Activated naive CD8-positive, alpha-beta T cell treated with anti-CD3 and anti-CD28 coated beads, Interleukin-2, amount 10 ng/mL, durations not matched to agents 7 days and 5 days (primary cell): ENCODE measurements at regions not wholly inside any gene's neighbourhood (a gene's known extent, or its start where the extent isn't known, plus 50 kb on each side); places are given as distances from the start of the nearest gene placed in this dataset.
A peak's percentile ranks its signal among the peaks of the same experiment; 100 is the strongest.

Source experiments
- ATAC-seq: fragments of 150-1000 bp; cut with Tn5 transposase; one replicate; pipeline ENCODE4 v1.10.0; 2021; ENCODE audit warnings: low read depth, moderate library complexity
- POLR2A ChIA-PET: fragments of 350-600 bp; sonication (Branson Sonifier 250); formaldehyde crosslinking; loops from one replicate; lab custom pipeline; 2021; ENCODE audit warnings: antibody characterized with exemption; lab: Charles Lee
- DNase-seq: peaks from one replicate; pipeline ENCODE4 v3.0.0; 2021
- H3K27ac Mint-ChIP-seq: one replicate; pipeline ENCODE4 v1.8.0; 2022; ENCODE audit warnings: mild to moderate bottlenecking, mixed read lengths
- H3K27me3 Mint-ChIP-seq: one replicate; pipeline ENCODE4 v1.8.0; 2022; ENCODE audit warnings: mild to moderate bottlenecking, moderate library complexity, mixed read lengths
- H3K36me3 Mint-ChIP-seq: one replicate; pipeline ENCODE4 v1.8.0; 2021; ENCODE audit warnings: mild to moderate bottlenecking, mixed read lengths
- H3K4me1 Mint-ChIP-seq: one replicate; pipeline ENCODE4 v1.8.0; 2021; ENCODE audit warnings: mixed read lengths
- H3K4me3 Mint-ChIP-seq: one replicate; pipeline ENCODE4 v1.8.0; 2022; ENCODE audit warnings: mild to moderate bottlenecking, moderate library complexity, mixed read lengths
- H3K9me3 Mint-ChIP-seq: one replicate; pipeline ENCODE4 v1.8.0; 2021; ENCODE audit warnings: mixed read lengths

DNA sequence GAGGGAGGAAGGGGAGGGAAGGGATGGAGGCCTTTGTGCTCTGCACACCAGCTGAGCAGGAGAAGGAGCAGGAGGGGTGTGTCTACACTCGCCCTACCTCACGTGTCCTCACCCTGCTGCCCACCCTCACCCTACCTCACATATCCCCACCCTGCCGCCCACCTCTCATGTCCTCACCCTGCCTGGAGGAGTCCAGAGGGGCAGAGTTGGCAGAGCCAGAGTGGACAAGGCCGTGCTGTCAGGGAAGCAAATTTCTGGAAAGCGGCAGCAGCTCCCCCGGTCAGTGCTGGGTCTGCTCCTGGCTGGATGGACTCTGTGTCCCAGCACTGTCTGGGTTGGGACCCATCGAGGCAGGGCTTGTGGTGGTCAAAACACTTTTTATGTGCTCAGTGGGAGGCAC is 799.6 kb downstream of the BRD1 start:
- no peak overlapping the region for H3K4me3 Mint-ChIP-seq
- POLR2A ChIA-PET, result no interaction called here
- DNase-seq, result no peak

DNA sequence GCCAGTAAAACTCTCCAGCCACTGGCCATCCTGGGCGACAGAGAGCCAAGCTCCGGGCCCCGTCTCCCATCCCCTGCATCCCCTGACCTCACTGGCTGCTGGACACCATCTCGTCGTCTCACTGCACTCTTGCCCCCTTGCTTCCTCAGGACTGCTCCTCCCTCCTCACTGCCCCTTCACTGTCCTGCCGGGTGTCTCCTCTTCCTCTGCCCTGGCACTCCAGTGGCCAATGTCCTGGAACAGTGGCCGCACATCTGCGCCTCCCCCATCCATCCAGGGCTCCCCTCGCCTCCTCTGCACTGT is 800.4 kb downstream of the BRD1 start:
- POLR2A ChIA-PET, result no interaction called here
- Mint-ChIP-seq H3K4me3 (no peak overlapping the region), H3K4me1 (no peaks in the 10 kb centered on the region), H3K9me3 (no peaks in the 10 kb centered on the region), H3K27ac (no peak overlapping the region), H3K36me3 (no peaks in the 10 kb centered on the region), H3K27me3 (no peaks in the 10 kb centered on the region)
- DNase-seq (no peak), ATAC-seq (no peak)

More for the DNA sequence above, 799.6 kb downstream of the BRD1 start:
- Mint-ChIP-seq H3K9me3 (no peaks in the 10 kb centered on the region), H3K27me3 (no peaks in the 10 kb centered on the region), H3K27ac (no peak overlapping the region), H3K36me3 (no peaks in the 10 kb centered on the region), H3K4me1 (no peaks in the 10 kb centered on the region)
- ATAC-seq, result no peak

DNA sequence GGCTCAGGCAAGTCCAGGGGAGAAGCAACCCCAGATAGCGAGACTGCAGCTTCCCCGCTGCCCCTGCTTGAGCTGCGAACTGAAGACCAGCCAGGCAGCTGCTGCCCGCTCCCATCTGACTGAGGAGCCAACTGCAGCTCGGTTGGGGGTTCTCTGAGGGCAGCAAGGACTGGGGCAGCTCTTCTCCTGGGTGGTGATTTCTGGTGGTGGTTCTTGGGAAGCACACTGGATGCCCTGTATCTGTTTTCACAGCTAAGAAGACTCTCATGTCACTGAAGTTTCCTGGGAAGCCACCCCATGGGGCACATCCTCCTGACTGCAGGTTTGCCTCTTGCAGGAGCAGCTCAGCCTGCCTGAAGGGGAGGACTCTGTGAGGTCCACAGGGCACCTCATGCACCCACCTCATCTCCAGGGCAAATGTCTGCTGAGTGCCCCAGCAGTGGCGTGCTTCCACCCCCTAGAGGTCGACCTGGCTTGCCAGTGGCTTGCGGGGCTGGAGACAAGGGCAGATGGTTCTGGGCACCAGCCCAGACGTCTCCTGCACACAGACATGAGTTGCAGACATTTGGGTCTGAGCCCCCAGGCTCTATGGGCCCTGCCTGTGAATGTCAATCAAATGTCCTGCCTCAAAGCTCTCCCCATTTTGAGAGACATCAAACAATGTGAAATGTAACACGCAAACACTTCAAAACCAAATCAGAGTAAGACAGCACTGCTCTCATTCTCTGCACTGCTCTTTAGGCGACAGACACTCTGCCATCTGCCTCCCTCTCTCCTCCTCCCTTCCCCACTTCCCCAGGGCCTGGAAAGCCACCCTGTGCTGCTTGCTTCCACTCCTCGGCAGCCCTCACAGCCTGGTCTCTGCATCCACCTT is 800.9 kb downstream of the BRD1 start:
- Mint-ChIP-seq H3K9me3 (no peaks in the 10 kb centered on the region), H3K27me3 (no peaks in the 10 kb centered on the region), H3K27ac (no peak overlapping the region), H3K4me3 (no peak overlapping the region), H3K4me1 (no peaks in the 10 kb centered on the region), H3K36me3 (no peaks in the 10 kb centered on the region)
- no peak for ATAC-seq
- POLR2A ChIA-PET, result no interaction called here
- DNase-seq, result no peak

DNA sequence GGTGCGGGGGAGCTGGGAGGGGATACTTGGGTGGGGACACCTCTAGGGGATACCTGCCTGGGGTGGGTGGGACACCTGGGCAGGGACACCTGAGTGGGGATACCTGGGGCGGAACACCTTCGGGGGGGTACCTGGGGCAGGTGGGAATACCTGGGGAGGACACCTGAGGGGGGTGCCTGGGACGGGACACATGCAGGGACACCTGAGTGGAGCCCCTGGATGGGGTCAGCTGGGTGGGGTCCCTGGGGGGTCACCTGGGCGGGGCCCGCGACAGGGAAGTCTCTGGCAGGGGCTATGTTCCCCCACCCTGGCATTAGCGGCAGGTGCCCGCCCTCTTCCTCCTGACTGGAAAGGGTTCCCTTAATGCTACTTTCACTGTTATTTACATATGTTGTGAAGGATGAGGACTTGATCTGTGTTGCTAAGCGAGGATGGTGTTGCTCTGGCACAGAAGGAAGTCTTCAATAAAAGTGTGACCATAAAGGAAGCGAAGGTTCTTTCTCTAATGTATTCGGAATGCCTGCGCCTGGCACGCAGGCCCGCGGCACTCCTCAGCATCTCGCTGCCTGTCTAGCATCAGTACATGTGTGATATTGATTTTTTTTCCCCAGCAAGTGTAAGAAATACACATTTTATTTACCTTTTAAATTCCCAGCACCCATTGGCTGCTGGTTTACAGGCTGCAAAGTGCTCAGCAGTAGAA is 801.7 kb downstream of the BRD1 start:
- no peaks in the 10 kb centered on the region for H3K36me3 Mint-ChIP-seq
- no peak overlapping the region for H3K27ac Mint-ChIP-seq
- H3K4me3 Mint-ChIP-seq, result no peak overlapping the region
- no peaks in the 10 kb centered on the region for H3K4me1 Mint-ChIP-seq
- POLR2A ChIA-PET, result no interaction called here
- DNase-seq (no peak), ATAC-seq (no peak)
- H3K27me3 Mint-ChIP-seq, result no peaks in the 10 kb centered on the region
- no peaks in the 10 kb centered on the region for H3K9me3 Mint-ChIP-seq

DNA sequence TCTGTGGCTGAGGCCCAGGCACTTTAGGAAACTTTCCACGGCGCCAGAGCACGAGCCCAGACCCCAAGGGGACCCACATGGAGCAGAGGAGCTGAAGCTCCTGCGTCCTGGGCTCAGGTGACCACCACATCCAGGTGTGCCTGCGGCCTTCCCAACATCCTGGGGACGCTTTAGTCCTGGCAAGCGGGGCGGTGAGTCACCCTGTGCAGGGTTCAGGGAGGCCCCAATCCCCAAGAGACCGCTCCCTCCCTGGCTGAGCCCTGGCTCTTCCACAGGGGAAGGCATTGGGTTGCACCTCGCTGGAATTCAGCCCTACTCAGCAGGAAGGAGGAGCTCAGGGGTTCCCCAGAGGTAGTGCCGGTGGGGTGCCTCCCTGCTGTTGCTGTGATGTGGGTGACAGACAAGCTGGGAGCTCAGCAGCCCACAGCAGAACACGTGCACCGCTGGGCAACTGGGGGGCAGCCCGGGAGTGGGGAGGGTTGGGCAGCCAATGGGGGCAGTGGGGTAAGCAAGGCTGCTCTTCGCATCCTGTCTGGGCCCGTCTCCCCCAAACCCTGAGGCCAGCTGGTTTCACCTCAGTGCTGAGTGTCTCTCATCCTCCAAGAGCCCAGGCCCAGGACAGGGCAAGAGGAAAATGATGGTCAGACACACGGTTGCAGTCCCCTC is 802.8 kb downstream of the BRD1 start:
- no peak for ATAC-seq
- POLR2A ChIA-PET, result no interaction called here
- no peaks in the 10 kb centered on the region for H3K9me3 Mint-ChIP-seq
- H3K27ac Mint-ChIP-seq, result no peak overlapping the region
- DNase-seq, result no peak
- no peaks in the 10 kb centered on the region for H3K27me3 Mint-ChIP-seq
- no peak overlapping the region for H3K4me3 Mint-ChIP-seq
- H3K4me1 Mint-ChIP-seq, result no peaks in the 10 kb centered on the region
- H3K36me3 Mint-ChIP-seq, result no peaks in the 10 kb centered on the region

DNA sequence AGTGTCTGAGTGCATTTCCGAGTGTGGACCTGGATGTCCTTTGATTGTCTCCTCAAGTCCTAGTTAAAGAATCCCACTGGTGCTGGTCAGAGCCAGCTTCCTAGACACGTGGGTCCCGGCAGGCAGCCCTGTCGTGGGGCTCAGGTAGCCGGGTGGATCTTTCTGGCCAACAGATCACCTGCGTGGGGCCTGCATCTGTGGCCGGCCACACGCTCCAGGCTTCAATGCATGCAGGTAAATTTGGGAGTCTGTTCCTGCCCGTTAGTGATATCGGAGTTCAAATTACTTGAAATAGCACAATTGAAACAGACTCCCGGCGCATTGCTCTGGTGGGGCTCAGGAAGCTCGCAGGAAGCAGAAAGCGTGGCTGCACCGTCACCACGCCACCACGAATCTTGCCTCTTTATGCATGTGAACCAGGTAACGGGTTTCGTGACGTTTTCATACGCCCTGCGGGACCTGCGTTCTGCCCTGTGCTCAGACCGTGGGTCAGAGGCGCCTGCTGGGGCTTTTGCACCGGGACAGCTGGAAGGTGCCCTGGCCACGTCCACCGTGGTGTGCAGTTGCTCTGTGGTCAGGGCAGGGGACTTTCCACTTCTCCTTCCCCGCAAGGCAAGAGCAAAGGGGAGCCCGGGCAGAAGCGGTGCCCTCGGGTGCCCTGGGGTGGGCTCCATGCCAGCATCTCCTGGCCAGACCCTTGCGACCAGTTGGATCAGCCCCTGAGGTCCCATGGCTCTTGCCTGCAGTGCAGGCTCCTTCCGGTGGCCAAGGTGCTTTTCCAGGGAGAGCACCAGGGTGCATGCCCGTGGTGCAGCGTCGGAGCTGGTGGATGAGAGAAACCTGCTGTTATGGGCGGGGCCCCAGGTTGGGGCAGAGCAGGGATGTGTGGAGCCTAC is 803.5 kb downstream of the BRD1 start:
- Mint-ChIP-seq H3K36me3 (no peaks in the 10 kb centered on the region), H3K27ac (no peak overlapping the region), H3K27me3 (no peaks in the 10 kb centered on the region), H3K4me1 (no peaks in the 10 kb centered on the region), H3K4me3 (no peak overlapping the region), H3K9me3 (no peaks in the 10 kb centered on the region)
- POLR2A ChIA-PET, result no interaction called here
- no peak for DNase-seq
- ATAC-seq, result no peak

DNA sequence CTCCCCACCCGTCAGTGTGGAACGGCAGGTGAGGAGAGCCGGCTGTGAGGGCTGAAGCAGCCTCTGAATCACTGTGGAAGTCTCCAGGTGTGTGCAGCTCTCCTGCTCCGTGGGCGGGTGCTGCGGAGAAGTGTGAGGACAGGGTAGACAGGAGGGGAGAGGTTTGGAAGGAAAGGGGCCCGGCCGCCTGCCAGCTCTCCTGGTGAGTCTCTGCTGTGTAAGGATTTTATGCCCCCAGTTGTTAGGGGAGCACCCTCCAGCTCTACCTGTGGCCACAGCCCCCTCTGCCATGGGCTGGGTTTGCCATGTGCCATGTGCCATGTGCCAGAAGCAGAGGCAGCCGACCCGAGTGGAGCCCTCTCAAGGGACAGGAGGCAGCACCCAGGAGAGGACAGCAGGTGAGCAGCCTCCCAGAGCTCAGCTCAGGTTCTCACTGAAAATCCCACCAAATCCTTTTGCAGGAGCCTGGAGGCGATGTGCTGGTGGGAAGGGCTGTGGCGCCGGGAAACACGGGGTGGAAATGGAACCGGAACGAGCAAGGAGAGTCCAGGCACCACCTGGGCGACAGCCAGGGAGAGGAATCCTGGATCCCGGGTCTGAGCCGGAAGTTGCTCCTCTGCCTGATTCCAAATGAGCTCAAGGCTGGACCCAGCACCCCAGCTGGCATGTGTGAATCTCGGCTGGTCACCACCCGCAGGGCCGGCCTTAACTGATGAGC is 804.4 kb downstream of the BRD1 start:
- DNase-seq, result no peak

DNA sequence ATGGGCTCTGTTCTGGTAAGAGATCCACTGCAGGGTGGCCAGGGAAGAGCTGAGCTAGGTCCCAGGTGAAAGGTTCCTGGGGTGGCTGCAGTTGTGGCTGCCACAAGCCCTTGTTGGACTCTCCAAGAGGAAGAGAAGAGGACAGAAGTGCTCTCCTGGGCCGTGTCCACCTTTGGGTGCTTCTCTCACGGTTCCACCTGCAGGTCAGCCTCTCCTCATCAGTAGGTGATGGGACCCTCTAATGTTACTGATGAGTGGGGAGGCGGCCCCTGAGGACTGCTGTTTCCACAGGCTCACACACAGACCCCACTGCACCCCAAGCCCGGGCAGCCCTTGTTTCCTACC is 804.9 kb downstream of the BRD1 start:
- ATAC-seq (no peak), DNase-seq (no peak)
- H3K27ac Mint-ChIP-seq, result no peak overlapping the region
- H3K4me1 Mint-ChIP-seq, result no peaks in the 10 kb centered on the region
- no peaks in the 10 kb centered on the region for H3K27me3 Mint-ChIP-seq
- H3K9me3 Mint-ChIP-seq, result no peaks in the 10 kb centered on the region
- no peak overlapping the region for H3K4me3 Mint-ChIP-seq
- H3K36me3 Mint-ChIP-seq, result no peaks in the 10 kb centered on the region
- POLR2A ChIA-PET, result no interaction called here

More for the DNA sequence above, 804.4 kb downstream of the BRD1 start:
- H3K4me3 Mint-ChIP-seq, result no peak overlapping the region
- no peaks in the 10 kb centered on the region for H3K27me3 Mint-ChIP-seq
- no peak overlapping the region for H3K27ac Mint-ChIP-seq
- POLR2A ChIA-PET, result no interaction called here
- no peaks in the 10 kb centered on the region for H3K36me3 Mint-ChIP-seq
- ATAC-seq, result no peak
- H3K9me3 Mint-ChIP-seq, result no peaks in the 10 kb centered on the region
- H3K4me1 Mint-ChIP-seq, result no peaks in the 10 kb centered on the region

DNA sequence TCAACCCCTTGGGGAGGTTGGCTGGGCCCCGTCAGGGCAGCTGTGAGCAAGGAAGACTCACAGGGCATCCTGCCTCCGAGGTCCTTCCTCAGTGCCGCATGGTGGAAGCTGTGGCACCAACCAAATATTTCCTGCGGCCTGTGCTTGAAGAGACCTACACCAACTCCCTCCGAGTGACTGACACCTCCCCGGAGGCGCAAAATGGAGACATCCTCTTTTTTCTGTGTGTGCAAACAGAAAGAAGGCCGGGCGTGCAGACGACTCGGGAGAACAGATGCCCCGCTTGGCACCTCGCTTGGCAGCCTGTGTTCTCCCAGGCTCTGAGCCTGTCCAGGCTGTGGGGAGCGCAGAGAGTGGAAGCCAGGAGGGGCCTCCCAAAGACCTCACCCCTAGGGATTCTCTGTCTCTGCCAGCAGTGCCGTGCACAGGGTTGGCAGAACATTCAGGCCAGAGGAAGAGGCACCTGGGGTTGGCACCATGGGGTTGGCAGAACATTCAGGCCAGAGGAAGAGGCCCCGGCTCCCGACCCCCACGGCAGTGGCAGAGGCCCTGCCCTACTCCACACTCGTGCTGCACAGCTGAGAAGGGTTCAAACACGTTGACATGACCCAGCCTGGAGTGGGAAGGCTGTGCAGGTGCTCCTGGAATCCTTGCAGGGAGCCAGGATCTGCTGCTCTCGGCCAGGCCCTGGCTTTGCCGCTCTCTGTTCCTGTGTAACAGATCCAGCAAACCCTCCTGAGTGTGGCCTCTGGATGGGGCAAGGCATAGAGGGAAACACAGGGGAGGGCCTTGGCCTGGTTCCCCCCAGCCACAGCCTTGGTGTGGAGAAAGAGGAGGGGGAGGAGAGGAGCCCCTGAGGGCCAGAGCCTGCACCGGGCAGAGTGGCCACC is 805.5 kb downstream of the BRD1 start:
- POLR2A ChIA-PET, result no interaction called here
- no peak for ATAC-seq
- no peak overlapping the region for H3K4me3 Mint-ChIP-seq
- H3K27ac Mint-ChIP-seq, result no peak overlapping the region
- no peaks in the 10 kb centered on the region for H3K36me3 Mint-ChIP-seq
- DNase-seq, result no peak
- H3K27me3 Mint-ChIP-seq, result no peaks in the 10 kb centered on the region
- H3K9me3 Mint-ChIP-seq, result no peaks in the 10 kb centered on the region
- no peaks in the 10 kb centered on the region for H3K4me1 Mint-ChIP-seq

DNA sequence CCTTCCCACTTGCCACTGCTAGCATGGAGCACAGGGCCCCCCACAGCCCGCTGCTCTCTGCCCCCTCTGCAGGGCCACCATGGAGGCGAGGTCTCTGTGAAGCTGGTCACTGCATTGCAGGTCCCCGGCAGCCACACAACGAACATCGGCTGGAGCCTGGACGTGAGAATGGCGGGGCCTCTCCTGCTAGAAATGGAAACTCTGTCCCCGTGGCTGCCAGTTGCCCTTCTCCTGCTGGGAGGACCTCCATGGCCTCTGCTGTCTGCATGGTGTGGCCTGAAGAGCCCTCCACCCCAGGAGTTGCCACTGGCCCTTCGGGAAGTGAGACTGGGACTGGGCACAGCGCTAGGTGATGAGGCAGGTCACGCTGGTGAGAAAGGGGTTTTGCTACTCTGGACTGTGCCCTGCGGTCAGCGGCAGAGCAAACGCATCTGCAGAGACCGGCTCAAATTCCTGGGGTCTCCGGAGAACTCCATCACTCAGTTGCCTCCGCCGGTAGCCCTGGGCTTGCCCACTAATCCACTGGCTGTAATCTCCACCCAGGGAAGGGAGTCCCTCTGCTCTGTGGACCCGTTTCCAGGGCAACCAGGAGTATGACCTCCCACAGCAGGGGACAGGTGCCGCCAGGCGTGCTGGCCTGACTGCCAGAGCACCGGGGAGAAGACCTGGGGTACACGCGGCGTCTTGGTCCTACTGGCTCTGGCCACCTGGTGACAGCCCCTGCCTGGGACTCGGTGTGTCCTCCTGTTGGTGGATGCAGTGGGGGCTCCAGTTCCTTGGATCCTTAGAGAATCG is 806.3 kb downstream of the BRD1 start:
- H3K9me3 Mint-ChIP-seq, result no peaks in the 10 kb centered on the region
- no peaks in the 10 kb centered on the region for H3K4me1 Mint-ChIP-seq
- H3K4me3 Mint-ChIP-seq, result no peak overlapping the region
- ATAC-seq, result no peak
- H3K36me3 Mint-ChIP-seq, result no peaks in the 10 kb centered on the region
- DNase-seq, result peak; percentile 18
- POLR2A ChIA-PET, result no interaction called here
- H3K27me3 Mint-ChIP-seq, result no peaks in the 10 kb centered on the region
- H3K27ac Mint-ChIP-seq, result no peak overlapping the region

DNA sequence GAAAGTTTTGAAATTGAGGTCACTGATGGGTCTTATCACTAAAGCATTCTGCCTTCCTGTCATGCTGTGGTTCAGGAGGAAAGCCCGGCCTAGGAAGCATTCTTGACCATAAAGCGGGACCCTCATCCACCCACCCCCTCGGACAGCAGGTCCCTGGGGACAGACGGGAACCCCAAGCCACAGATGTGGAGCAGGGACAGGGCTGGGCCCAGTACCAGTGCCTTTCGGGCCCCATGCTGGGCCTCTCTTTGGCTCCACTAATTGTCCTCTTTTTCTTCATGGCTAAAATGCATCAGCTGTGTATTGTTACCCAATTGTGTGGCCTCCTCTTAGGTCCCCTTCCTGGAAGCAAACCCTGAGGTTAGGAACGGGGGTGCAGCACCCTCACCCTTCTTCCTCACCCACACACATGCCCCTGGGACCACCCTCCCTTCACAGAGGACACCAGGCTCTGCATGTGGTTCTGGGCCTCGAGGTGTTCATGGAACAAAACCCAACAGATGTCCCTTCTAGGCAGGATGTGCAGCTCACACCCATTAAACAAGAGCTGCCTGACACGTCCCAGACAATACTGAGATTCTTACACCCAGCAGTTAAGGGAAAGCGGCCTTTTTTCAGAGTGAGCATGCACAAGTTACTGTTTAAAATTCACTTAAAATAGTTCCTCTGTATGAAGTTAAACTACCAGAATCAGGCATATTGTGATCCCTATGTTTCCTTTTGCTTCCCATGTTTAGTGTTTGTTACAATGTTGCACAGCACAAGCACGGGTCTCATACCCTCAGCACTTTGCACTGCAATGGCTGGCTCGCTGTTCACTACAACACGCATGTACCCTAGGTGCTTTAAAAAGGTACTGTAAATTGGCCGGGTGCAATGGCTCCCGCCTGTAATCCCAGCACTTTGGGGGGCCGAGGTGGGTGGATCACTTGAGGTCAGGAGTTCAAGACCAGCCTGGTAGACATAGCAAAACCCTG is 807.6 kb downstream of the BRD1 start:
- H3K4me1 Mint-ChIP-seq, result no peaks in the 10 kb centered on the region
- peak; percentile 10 for DNase-seq
- H3K27ac Mint-ChIP-seq, result no peak overlapping the region
- no peaks in the 10 kb centered on the region for H3K9me3 Mint-ChIP-seq
- no peak overlapping the region for H3K4me3 Mint-ChIP-seq
- H3K27me3 Mint-ChIP-seq, result no peaks in the 10 kb centered on the region
- POLR2A ChIA-PET, result no interaction called here
- ATAC-seq, result no peak
- H3K36me3 Mint-ChIP-seq, result no peaks in the 10 kb centered on the region
